GM19043 (cell line): ENCODE measurements at regions not wholly inside any gene's neighbourhood (a gene's known extent, or its start where the extent isn't known, plus 50 kb on each side); places are given as distances from the start of the nearest gene placed in this dataset.

Experiments used
- ATAC-seq: cut with Tn5 transposase; IDR thresholded peaks from one replicate; pipeline ENCODE4 v1.9.1; 2021; ENCODE audit warnings: low read depth; ENCODE audit not compliant: unreplicated experiment

- no peak for ATAC-seq
Measured at GRCh38 chr21:26743524-26743923, 101.7 kb downstream of the ADAMTS1 start.

GRCh38 chr21:26739189-26739588, 106.0 kb downstream of the ADAMTS1 start:
- no peak for ATAC-seq

- no peak for ATAC-seq
Measured at GRCh38 chr21:26736449-26736848, 108.8 kb downstream of the ADAMTS1 start.

GRCh38 chr21:26732432-26733221, 112.6 kb downstream of the ADAMTS1 start:
- ATAC-seq, result no peak

GRCh38 chr21:26719750-26720149, 125.5 kb downstream of the ADAMTS1 start:
- ATAC-seq, result no peak

- no peak for ATAC-seq
Measured at GRCh38 chr21:26717146-26717739, 128.0 kb downstream of the ADAMTS1 start.

- no peak for ATAC-seq
Measured at GRCh38 chr21:26715878-26716506, 129.2 kb downstream of the ADAMTS1 start.

- ATAC-seq, result no peak
Measured at GRCh38 chr21:26715116-26715515, 130.1 kb downstream of the ADAMTS1 start.

- no peak for ATAC-seq
Measured at GRCh38 chr21:26710155-26710554, 135.1 kb downstream of the ADAMTS1 start.

GRCh38 chr21:26709090-26709489, 136.0 kb upstream of the CYYR1 start:
- ATAC-seq, result no peak

- ATAC-seq, result no peak
Measured at GRCh38 chr21:26708223-26708800, 135.2 kb upstream of the CYYR1 start.

- ATAC-seq, result no peak
Measured at GRCh38 chr21:26707246-26707645, 134.2 kb upstream of the CYYR1 start.

GRCh38 chr21:26698416-26698815, 125.3 kb upstream of the CYYR1 start:
- no peak for ATAC-seq

GRCh38 chr21:26691416-26691815, 118.3 kb upstream of the CYYR1 start:
- no peak for ATAC-seq

GRCh38 chr21:26686705-26687104, 113.6 kb upstream of the CYYR1 start:
- no peak for ATAC-seq

GRCh38 chr21:26686278-26686677, 113.2 kb upstream of the CYYR1 start:
- peak; percentile 57 for ATAC-seq

GRCh38 chr21:26684889-26685288, 111.8 kb upstream of the CYYR1 start:
- ATAC-seq, result no peak

- ATAC-seq, result no peak
Measured at GRCh38 chr21:26683996-26684395, 110.9 kb upstream of the CYYR1 start.

GRCh38 chr21:26679284-26679683, 106.2 kb upstream of the CYYR1 start:
- no peak for ATAC-seq

GRCh38 chr21:26674323-26674722, 101.2 kb upstream of the CYYR1 start:
- ATAC-seq, result no peak

- ATAC-seq, result no peak
Measured at GRCh38 chr21:26669215-26669764, 96.2 kb upstream of the CYYR1 start.
